PFSK-1 (cell line): ENCODE measurements at regions not wholly inside any gene's neighbourhood (a gene's known extent, or its start where the extent isn't known, plus 50 kb on each side); places are given as distances from the start of the nearest gene placed in this dataset.

Experiments used
- POLR2AphosphoS5 ChIP-seq: IDR thresholded peaks from 2 replicates; pipeline ENCODE4 v1.6.1; 2012; ENCODE audit warnings: low read depth, mild to moderate bottlenecking, control low read depth, low read length, moderate library complexity
- SIN3A ChIP-seq: IDR thresholded peaks from 2 replicates; pipeline ENCODE4 v1.6.1; 2012; ENCODE audit warnings: mild to moderate bottlenecking, low read length, moderate library complexity, borderline replicate concordance; ENCODE audit not compliant: insufficient read depth
- TAF1 ChIP-seq: IDR thresholded peaks from 2 replicates; pipeline ENCODE4 v1.6.1; 2012; ENCODE audit warnings: low read length, control low read depth, borderline replicate concordance; ENCODE audit not compliant: insufficient read depth

DNA sequence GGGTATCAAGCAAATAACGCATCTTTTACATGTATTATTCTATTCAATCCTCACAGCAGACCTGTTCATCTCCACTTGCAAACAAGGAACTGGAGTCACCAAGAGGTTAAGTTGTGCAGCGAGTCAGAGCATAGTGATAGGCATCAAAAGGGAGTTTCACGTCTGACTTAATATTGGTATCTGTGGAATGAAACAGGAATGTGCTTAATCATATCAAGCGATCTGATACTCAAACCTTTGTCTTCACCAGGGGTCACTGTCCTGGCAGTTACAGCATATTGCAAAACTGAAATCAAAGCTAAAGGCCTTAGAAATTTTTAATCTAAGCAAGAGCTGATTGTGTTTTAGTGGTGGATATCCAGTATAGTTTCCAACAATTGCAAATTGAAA lies 271.6 kb downstream of the PLK2 start:
- TF ChIP-seq POLR2AphosphoS5 (no peak), TAF1 (no peak), SIN3A (no peak)
